Thyroid gland (tissue), 4 donors: ENCODE measurements at regions not wholly inside any gene's neighbourhood (a gene's known extent, or its start where the extent isn't known, plus 50 kb on each side); places are given as distances from the start of the nearest gene placed in this dataset.

Source experiments
- CTCF ChIP-seq, 6 experiments: fragments of 200-600 bp in 3 of 6; fragments of 450-650 bp in 3 of 6; sonication (generic) in 3 of 6; IDR thresholded peaks; one replicate each; pipeline ENCODE4 v1.5.1; 2016 to 2019; ENCODE audit warnings: antibody characterized with exemption in 6 of 6, mild to moderate bottlenecking in 2 of 6, inconsistent platforms in 1 of 6, moderate library complexity in 1 of 6
- POLR2A ChIP-seq, 2 donors: fragments of 450-650 bp; IDR thresholded peaks; one replicate each; pipeline ENCODE4 v1.6.1; 2017; ENCODE audit warnings: antibody characterized with exemption in 2 of 2, mild to moderate bottlenecking in 2 of 2, moderate library complexity in 1 of 2

- TF ChIP-seq CTCF (IDR thresholded peaks at IDR 0.05) (peak in 3 of 6 experiments; percentile 12 to 28 (median 17)), POLR2A (IDR thresholded peaks at IDR 0.05) (no peak)
Observed at GRCh38 chr2:16727256-16727655, 61.6 kb upstream of the CYRIA start.
